GM23338 (cell line): ENCODE measurements at regions not wholly inside any gene's neighbourhood (a gene's known extent, or its start where the extent isn't known, plus 50 kb on each side); places are given as distances from the start of the nearest gene placed in this dataset.

ENCODE experiments used
- EZH2 ChIP-seq: fragments of 200-600 bp; sonication (generic); IDR thresholded peaks from one replicate; pipeline ENCODE4 v1.8.0; 2017; ENCODE audit warnings: antibody characterized with exemption, mild to moderate bottlenecking, low read depth; ENCODE audit not compliant: unreplicated experiment
- POLR2AphosphoS5 ChIP-seq: IDR thresholded peaks from 2 replicates; pipeline ENCODE4 v1.6.1; 2016; ENCODE audit warnings: antibody characterized with exemption, low read depth
- REST ChIP-seq: IDR thresholded peaks from one replicate; pipeline ENCODE4 v1.6.1; 2018; ENCODE audit warnings: antibody characterized with exemption; ENCODE audit not compliant: unreplicated experiment
- TF ChIP-seq, protein P1 (sequence below), 2 experiments: fragments of 200-600 bp in 1 of 2; sonication (generic) in 1 of 2; conservative IDR thresholded peaks; 2 replicates each; pipeline versions ENCODE4 v1.5.1 to v1.6.1; 2016 to 2017; ENCODE audit warnings: antibody characterized with exemption in 2 of 2, low read depth in 2 of 2, mild to moderate bottlenecking in 2 of 2, moderate library complexity in 1 of 2

DNA sequence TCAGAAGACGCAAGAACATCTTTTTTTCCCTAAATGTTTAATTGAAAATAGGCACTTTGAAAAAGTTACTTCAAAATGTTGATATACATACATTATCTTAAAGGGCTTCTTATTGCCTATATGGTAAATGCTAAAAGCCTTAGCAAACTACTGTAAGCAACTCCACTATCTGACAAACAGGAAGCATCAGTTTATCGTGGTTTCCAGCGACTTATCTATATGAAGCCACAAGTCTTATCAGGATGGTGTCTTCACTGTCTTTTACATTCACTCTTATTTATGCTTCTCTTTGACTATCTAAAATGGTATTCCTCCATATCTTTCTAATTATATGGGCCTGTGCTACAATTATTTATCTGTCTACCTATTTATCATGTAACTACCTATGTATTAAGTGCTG lies 2091.9 kb downstream of the LRRC4C start:
- TF ChIP-seq POLR2AphosphoS5 = no peak
- TF ChIP-seq, protein P1, sequence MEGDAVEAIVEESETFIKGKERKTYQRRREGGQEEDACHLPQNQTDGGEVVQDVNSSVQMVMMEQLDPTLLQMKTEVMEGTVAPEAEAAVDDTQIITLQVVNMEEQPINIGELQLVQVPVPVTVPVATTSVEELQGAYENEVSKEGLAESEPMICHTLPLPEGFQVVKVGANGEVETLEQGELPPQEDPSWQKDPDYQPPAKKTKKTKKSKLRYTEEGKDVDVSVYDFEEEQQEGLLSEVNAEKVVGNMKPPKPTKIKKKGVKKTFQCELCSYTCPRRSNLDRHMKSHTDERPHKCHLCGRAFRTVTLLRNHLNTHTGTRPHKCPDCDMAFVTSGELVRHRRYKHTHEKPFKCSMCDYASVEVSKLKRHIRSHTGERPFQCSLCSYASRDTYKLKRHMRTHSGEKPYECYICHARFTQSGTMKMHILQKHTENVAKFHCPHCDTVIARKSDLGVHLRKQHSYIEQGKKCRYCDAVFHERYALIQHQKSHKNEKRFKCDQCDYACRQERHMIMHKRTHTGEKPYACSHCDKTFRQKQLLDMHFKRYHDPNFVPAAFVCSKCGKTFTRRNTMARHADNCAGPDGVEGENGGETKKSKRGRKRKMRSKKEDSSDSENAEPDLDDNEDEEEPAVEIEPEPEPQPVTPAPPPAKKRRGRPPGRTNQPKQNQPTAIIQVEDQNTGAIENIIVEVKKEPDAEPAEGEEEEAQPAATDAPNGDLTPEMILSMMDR (conservative IDR thresholded peaks at IDR 0.05; ENCODE audit: low read depth in 2 of 2) = no peak
- TF ChIP-seq EZH2 = no peak
- TF ChIP-seq REST = no peak
